22Rv1 (cell line): ENCODE measurements at regions not wholly inside any gene's neighbourhood (a gene's known extent, or its start where the extent isn't known, plus 50 kb on each side); places are given as distances from the start of the nearest gene placed in this dataset.

Experiments used
- CTCF ChIP-seq: fragments of 450-650 bp; IDR thresholded peaks from 2 replicates; pipeline ENCODE4 v1.5.1; 2017; ENCODE audit warnings: mild to moderate bottlenecking
- ZFX ChIP-seq: fragments of 450-650 bp; IDR thresholded peaks from 2 replicates; pipeline ENCODE4 v1.6.1; 2017; ENCODE audit warnings: antibody characterized with exemption, borderline replicate concordance

GRCh38 chr11:15485432-15485831 lies 370.7 kb downstream of the INSC start:
- no peak for TF ChIP-seq CTCF
- TF ChIP-seq ZFX: no peak
